Upper lobe of left lung (tissue), 6 donors: ENCODE measurements at regions not wholly inside any gene's neighbourhood (a gene's known extent, or its start where the extent isn't known, plus 50 kb on each side); places are given as distances from the start of the nearest gene placed in this dataset.

Experiments used
- ATAC-seq, 2 donors: fragments of 200-7000 bp; cut with Tn5 transposase; one replicate each; pipeline ENCODE4 v1.9.1; 2022; ENCODE audit warnings: mild to moderate bottlenecking in 2 of 2, moderate library complexity in 2 of 2; ENCODE audit not compliant: low FRiP score in 2 of 2
- DNase-seq, 2 donors: peaks; one replicate each; pipeline ENCODE4 v3.0.0-alpha.2; 2019 to 2020
- H3K27ac ChIP-seq, 4 donors: fragments of 200-600 bp; sonication (generic); one replicate each; pipeline ENCODE4 v1.5.1; 2016 to 2019
- H3K27me3 ChIP-seq, 4 donors: fragments of 200-600 bp; sonication (generic); one replicate each; pipeline ENCODE4 v1.5.1; 2017 to 2019
- H3K36me3 ChIP-seq, 4 donors: fragments of 200-600 bp; sonication (generic); one replicate each; pipeline ENCODE4 v1.5.1; 2016 to 2019
- H3K4me1 ChIP-seq, 4 donors: fragments of 200-600 bp; sonication (generic); one replicate each; pipeline ENCODE4 v1.5.1; 2018 to 2019
- H3K4me3 ChIP-seq, 4 donors: fragments of 200-600 bp; sonication (generic); one replicate each; pipeline ENCODE4 v1.5.1; 2017 to 2019; ENCODE audit warnings: mild to moderate bottlenecking in 2 of 4, moderate library complexity in 1 of 4
- H3K9me3 ChIP-seq, 4 donors: fragments of 200-600 bp; sonication (generic); one replicate each; pipeline ENCODE4 v1.5.1; 2018 to 2019
- CTCF ChIP-seq, 6 experiments: fragments of 450-650 bp in 4 of 6; fragments of 200-600 bp in 2 of 6; sonication (generic) in 2 of 6; IDR thresholded peaks; one replicate each; pipeline ENCODE4 v1.5.1; 2016 to 2019; ENCODE audit warnings: antibody characterized with exemption in 6 of 6
- EP300 ChIP-seq, 4 donors: sonication (generic); formaldehyde crosslinking; IDR thresholded peaks; one replicate each; pipeline ENCODE4 v1.5.1; 2017; ENCODE audit warnings: antibody characterized with exemption in 4 of 4, control low read depth in 2 of 4
- POLR2A ChIP-seq, 4 donors: fragments of 450-650 bp; IDR thresholded peaks; one replicate each; pipeline ENCODE4 v1.5.1; 2016 to 2017; ENCODE audit warnings: antibody characterized with exemption in 4 of 4, mild to moderate bottlenecking in 2 of 4
- POLR2AphosphoS5 ChIP-seq, 2 donors: sonication (generic); formaldehyde crosslinking; IDR thresholded peaks; one replicate each; pipeline ENCODE4 v1.5.1; 2017; ENCODE audit warnings: antibody characterized with exemption in 2 of 2
- WGBS, 2 donors: methylation state at CpG; one replicate each; pipeline ENCODE4 v1.1.5; 2017 to 2018; 5-methylcytosine and 5-hydroxymethylcytosine counted together
- donor health status: DM: no; HTN: no; CAD: no; lungs with moderate emphysema.
- donor health status: DM: no; HTN: yes; CAD: no; lungs with severe emphysema.

GRCh38 chr15:70442211-70442610 lies 321.1 kb downstream of the UACA start:
- no peak for DNase-seq
- Histone ChIP-seq H3K27ac (no peak overlapping the region), H3K4me1 (peaks cover 0 to 11% (median 0%) of the 10 kb centered on the region in 4 donors), H3K9me3 (no peaks in the 10 kb centered on the region), H3K27me3 (no peaks in the 10 kb centered on the region), H3K36me3 (no peaks in the 10 kb centered on the region), H3K4me3 (no peak overlapping the region)
- 89 to 92% methylated on average over 13 of the region's 13 CpGs for WGBS, 2 donors
- TF ChIP-seq POLR2AphosphoS5 (IDR thresholded peaks at IDR 0.05) (no peak), CTCF (IDR thresholded peaks at IDR 0.05) (no peak), POLR2A (IDR thresholded peaks at IDR 0.05) (no peak), EP300 (IDR thresholded peaks at IDR 0.05) (no peak)
- no peak for ATAC-seq

DNA sequence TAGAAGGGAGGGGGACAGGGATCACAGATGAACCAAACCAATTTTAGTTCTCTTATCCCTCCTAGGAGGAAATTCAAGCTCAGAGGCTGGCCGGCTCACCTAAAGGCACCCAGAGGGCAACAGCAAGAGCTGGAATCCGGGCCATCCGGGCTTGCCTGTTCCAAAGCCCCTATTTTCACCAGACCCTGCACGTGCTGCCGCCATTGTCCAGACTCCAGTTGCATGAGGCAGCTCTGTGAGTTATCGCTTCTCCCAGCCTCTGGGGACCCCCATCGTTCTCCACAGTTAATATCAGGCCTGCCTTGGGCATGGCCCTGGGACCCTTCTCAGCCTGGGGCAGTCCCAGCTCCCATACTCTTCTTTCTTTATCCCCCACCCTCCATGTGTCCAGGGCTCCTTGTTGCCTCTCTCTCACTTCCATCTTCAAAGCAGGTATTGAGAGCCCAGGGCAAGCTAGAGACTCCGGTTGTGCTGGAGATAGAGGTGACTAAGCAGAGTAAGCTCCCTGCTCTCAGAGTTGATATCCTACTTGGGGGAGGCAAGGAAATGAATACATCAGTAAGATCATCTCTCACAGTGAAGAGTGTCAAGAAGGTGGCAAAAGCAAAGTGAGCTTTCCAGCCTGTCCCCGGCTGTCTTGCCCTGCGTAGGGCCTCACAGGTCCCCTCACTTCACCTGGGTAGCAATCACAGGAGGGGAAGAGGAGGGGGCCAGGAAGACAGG lies 322.8 kb downstream of the UACA start:
- peaks cover 0 to 11% (median 0%) of the 10 kb centered on the region in 4 donors for H3K4me1 ChIP-seq
- TF ChIP-seq EP300 (IDR thresholded peaks at IDR 0.05) (no peak), CTCF (IDR thresholded peaks at IDR 0.05) (no peak), POLR2A (IDR thresholded peaks at IDR 0.05) (no peak)
- ATAC-seq (no peak), DNase-seq (no peak)
- whole genome bisulfite sequencing, 2 donors, result 91% methylated on average over 10 of the region's 10 CpGs
- H3K36me3 ChIP-seq, result no peaks in the 10 kb centered on the region
- no peaks in the 10 kb centered on the region for H3K9me3 ChIP-seq
- H3K4me3 ChIP-seq, result no peak overlapping the region
- no peaks in the 10 kb centered on the region for H3K27me3 ChIP-seq
- no peak overlapping the region for H3K27ac ChIP-seq

DNA sequence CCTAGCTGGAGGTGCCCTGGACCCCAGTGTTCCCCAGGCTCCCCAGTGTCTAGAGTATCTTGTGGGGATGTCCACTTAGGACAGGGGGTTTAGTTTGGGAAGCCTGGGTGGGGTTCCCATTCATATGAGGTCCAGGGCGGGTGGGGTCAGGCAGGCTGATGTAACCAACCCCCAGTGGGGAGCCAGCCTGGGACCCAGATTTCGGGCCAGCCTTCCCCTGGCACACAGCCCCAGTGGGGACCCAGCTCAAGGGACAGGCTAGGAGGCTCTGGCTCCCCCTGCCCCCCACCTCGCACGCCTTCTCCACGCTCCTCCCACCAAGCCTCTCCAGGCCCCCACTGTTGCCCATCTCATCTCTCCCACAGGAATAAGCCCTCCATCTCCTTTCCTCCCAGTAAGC lies 323.5 kb downstream of the UACA start:
- 90 to 100% methylated on average over 3 to 5 of the region's 5 CpGs for WGBS, 2 donors
- no peak overlapping the region for H3K27ac ChIP-seq
- ATAC-seq (no peak), DNase-seq (no peak)
- no peaks in the 10 kb centered on the region for H3K36me3 ChIP-seq
- no peak overlapping the region for H3K4me3 ChIP-seq
- TF ChIP-seq EP300 (IDR thresholded peaks at IDR 0.05) (no peak), POLR2AphosphoS5 (IDR thresholded peaks at IDR 0.05) (no peak), POLR2A (IDR thresholded peaks at IDR 0.05) (no peak), CTCF (IDR thresholded peaks at IDR 0.05) (no peak)
- peaks cover 0 to 11% (median 0%) of the 10 kb centered on the region in 4 donors for H3K4me1 ChIP-seq
- H3K27me3 ChIP-seq, result no peaks in the 10 kb centered on the region
- H3K9me3 ChIP-seq, result no peaks in the 10 kb centered on the region

GRCh38 chr15:70439304-70439877 lies 324.0 kb downstream of the UACA start:
- Histone ChIP-seq H3K27ac (no peak overlapping the region), H3K36me3 (no peaks in the 10 kb centered on the region), H3K27me3 (no peaks in the 10 kb centered on the region), H3K4me3 (no peak overlapping the region), H3K9me3 (no peaks in the 10 kb centered on the region), H3K4me1 (peaks cover 0 to 11% (median 0%) of the 10 kb centered on the region in 4 donors)
- no peak for DNase-seq
- ATAC-seq, result peak in 1 of 2 donors; percentile 25
- WGBS, 2 donors, result 66% methylated on average over 9 to 10 of the region's 10 CpGs
- TF ChIP-seq POLR2AphosphoS5 (IDR thresholded peaks at IDR 0.05) (no peak), POLR2A (IDR thresholded peaks at IDR 0.05) (no peak), CTCF (IDR thresholded peaks at IDR 0.05) (no peak), EP300 (IDR thresholded peaks at IDR 0.05) (no peak)

DNA sequence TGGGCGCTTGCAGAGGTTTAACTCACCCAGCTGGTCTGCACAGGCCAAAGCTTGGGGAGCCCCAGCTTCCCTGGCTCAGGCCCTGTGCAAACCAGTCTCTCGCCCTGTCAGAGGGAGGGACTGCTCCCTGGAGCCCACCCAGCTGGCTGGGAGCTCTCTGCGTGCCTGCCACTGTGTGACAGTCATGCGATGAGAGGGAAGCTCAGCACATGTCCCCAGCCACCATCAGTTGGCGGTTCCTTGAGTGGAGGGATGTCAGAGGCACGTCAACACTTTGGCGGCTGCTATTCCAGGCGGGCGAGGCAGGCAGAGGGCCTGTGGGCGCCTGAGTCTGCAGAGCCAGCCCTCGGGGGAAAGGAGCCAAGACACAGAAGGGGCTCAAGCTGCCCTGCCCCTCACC lies 324.6 kb downstream of the UACA start:
- H3K36me3 ChIP-seq, result no peaks in the 10 kb centered on the region
- H3K27ac ChIP-seq, result no peak overlapping the region
- WGBS, 2 donors, result 85 to 93% methylated on average over 7 to 11 of the region's 11 CpGs
- peaks cover 0 to 11% (median 0%) of the 10 kb centered on the region in 4 donors for H3K4me1 ChIP-seq
- no peaks in the 10 kb centered on the region for H3K9me3 ChIP-seq
- H3K4me3 ChIP-seq, result no peak overlapping the region
- DNase-seq, result no peak
- no peaks in the 10 kb centered on the region for H3K27me3 ChIP-seq
- TF ChIP-seq POLR2AphosphoS5 (IDR thresholded peaks at IDR 0.05) (peak in 1 of 2 donors; percentile 47), POLR2A (IDR thresholded peaks at IDR 0.05) (no peak)
- peak in 1 of 2 donors; percentile 52 for ATAC-seq
